GM12873 (cell line): ENCODE measurements at regions not wholly inside any gene's neighbourhood (a gene's known extent, or its start where the extent isn't known, plus 50 kb on each side); places are given as distances from the start of the nearest gene placed in this dataset.

Experiments
- TF ChIP-seq, protein P1 (sequence below): IDR thresholded peaks from 2 replicates; pipeline ENCODE4 v1.5.1; 2012; ENCODE audit warnings: low read depth, mild to moderate bottlenecking, moderate library complexity, low read length, control low read depth; ENCODE audit not compliant: insufficient read depth; ENCODE audit errors: missing control alignments

DNA sequence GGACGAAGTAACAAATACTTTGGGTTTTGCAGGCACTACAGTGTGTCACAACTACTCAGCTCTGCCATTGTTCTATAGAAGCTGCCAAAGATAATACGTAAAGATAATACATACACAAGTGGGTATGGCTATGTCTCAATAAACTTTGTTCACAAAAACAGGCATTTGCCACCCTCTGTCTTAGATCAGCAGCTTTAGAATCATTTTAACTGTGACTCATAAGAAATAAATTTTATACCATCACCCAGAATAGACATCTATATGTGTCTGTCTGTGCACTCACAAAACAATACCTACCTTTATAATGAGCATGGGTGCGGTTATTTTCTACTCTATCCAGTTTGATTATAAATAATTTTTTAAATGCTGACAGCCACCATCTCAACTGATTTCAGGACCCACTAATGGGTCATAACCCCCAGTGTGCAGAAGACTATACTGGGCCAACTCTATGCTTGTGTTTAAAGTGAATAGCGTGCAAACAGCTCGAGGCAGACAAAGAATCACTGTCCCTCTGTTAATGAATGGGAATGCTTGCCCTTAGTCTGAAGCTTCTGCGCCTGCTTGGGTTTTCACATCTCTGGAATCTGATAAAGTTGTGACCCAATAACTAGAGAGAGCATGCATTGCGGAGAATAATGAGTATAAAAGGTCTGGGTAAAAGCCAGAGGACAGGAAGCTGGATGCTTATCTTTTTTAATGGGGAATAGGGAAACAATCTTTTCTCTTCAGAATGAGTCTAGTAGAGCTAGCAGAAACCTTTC is 216.2 kb downstream of the PLPP3 start:
- TF ChIP-seq, protein P1, sequence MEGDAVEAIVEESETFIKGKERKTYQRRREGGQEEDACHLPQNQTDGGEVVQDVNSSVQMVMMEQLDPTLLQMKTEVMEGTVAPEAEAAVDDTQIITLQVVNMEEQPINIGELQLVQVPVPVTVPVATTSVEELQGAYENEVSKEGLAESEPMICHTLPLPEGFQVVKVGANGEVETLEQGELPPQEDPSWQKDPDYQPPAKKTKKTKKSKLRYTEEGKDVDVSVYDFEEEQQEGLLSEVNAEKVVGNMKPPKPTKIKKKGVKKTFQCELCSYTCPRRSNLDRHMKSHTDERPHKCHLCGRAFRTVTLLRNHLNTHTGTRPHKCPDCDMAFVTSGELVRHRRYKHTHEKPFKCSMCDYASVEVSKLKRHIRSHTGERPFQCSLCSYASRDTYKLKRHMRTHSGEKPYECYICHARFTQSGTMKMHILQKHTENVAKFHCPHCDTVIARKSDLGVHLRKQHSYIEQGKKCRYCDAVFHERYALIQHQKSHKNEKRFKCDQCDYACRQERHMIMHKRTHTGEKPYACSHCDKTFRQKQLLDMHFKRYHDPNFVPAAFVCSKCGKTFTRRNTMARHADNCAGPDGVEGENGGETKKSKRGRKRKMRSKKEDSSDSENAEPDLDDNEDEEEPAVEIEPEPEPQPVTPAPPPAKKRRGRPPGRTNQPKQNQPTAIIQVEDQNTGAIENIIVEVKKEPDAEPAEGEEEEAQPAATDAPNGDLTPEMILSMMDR, result no peak

DNA sequence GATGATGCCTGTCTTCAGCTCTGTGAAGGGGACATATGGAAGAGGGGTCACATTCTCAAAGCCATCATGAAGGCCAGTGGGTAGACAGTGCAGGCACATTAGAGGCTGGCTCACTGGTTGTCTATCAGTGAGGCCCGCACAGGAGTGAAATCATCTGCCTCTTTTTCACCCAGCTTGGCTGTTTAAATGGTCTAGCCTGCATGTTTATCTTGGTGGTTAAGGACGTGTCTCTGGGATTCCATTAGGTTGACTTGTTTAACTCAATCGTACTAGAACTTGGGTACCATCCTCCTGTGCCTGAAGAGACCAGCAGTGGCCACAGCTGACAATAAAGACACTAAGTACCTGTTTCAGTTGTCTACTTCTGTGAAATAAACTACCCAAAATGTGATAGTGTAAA is 219.3 kb downstream of the PLPP3 start:
- TF ChIP-seq, protein P1, result no peak

DNA sequence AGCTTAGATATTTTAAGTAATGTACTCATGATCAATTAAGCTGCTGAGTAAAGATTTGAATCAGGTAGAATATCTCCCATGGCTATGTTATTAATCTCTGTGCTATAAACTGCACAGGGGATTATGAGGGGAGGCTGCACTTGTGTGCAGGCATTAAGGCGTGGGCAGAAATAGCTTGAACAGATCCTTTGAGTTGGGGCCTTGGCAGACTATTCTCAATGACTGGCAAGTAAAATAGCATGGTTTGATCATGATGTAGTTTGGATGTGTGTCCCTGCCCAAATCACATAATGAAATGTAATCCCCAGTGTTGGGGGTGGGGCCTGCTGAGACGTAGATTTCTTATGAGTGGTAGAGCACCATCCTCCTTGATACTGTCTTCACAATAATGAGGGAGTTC is 220.3 kb downstream of the PLPP3 start:
- TF ChIP-seq, protein P1, result no peak

DNA sequence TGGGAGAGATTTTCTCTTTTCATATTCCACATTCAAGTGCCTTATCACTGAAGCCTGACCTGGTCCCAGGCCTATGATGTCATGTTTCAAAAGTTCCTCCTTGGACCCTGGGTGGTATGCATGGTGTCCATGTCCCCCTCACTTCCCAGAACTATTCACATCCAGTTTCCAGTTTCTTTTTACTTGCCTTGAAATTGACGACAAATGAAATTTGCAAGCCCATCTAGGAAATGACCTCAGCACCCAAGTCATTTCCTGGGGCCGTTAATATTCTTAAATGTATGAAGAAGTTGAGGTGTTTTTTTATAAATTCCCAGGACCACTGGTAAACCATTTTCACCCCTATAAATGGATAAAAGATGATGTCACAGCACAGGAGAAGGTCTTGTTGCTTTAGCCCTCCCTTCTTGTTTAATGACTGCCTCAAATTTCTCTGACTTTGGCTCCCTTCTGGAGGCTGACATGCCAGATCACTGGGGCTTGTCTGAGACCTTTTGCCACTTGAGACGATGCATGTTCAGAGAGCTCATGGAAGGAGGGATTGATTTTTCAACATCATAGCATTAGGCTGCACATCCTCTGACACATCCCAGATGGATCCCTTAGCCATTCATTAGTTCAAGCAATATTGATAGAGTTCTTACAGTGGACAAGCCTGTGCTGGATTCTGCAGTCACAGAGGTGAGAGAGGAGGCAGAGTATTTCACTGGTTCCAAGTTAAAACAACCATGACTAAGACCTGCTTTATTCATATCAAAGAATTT is 221.3 kb downstream of the PLPP3 start:
- TF ChIP-seq, protein P1, result no peak

DNA sequence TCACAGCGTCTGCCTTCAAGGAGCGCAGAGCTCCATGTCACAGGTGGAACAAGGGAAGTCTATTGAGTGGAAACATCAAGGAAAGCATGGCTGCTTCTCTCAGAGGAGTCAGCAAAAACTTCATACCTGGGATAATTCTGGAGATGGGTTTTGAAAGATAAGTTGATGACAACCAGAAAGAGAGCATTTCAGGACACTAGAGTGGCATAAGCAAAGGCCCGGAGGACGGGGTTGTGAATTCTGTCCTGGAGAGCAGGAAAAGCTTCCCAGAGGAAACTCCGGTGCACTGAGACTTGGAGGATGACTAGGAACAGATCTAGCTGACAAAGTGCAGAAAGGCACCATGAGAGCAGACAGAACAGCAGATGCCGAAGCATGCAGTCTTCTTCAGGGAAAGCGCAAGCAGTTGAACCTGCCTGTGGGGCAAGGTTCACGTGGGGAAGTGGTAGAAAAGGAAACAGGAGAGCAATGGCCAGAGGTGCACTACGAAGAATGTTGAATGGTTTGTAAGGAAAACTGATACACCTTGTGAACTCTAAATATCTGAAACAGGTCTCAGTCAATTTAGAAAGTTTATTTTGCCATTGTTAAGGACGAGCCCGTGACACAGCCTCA is 222.9 kb downstream of the PLPP3 start:
- TF ChIP-seq, protein P1, result no peak

DNA sequence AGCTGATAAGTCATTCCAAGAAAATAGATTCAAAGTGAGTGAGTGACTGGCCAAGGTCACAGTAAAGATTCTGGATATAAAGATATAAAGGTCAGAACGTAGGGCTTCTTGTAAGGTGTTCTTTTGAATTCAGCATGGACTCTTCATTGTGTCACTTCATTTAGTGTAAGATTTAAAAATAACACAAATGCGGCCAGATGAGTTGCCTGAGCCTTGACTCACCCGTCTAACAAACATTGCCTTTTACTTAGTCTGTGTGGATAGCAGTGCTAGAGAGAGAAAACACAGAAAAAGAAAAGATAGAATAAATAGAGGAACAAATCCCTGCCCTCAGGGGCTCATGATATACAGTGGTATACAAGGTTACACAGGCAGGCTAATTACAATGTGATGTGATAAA is 223.4 kb downstream of the PLPP3 start:
- TF ChIP-seq, protein P1, result no peak

DNA sequence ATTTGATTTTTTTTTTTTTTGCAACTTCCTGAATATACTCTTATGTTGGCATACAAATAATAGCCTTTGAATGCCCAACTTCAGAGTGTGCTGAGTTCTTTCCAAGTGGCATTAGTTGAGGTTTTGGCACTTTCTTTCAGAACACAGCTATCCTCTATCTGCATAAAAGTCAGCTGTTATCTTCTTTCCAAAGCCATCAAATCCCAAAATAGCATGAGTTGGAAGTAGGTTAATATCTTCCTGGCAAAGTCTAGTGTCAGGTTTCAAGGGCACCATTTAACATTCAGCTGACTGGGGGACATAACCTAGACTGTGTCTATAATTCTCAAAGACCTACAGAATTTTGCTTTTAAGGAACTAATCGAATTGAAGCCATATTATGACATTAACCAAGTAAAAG is 223.9 kb downstream of the PLPP3 start:
- TF ChIP-seq, protein P1, result no peak
